Mesenchymal stem cell (in vitro differentiated cells and primary cell): ENCODE measurements at regions not wholly inside any gene's neighbourhood (a gene's known extent, or its start where the extent isn't known, plus 50 kb on each side); places are given as distances from the start of the nearest gene placed in this dataset.

ENCODE experiments used
- DNase-seq: peaks from one replicate; pipeline ENCODE4 v3.0.0-alpha.2; 2013
- H2AFZ ChIP-seq: one replicate; pipeline ENCODE4 v1.6.1; 2013; ENCODE audit warnings: low read depth, mild to moderate bottlenecking, control low read depth, inconsistent platforms, low read length, moderate library complexity
- H2AK5ac ChIP-seq: 2 replicates; pipeline ENCODE4 v1.6.1; 2013; ENCODE audit warnings: low read length, moderate library complexity, mild to moderate bottlenecking, inconsistent platforms; ENCODE audit not compliant: severe bottlenecking
- H2BK120ac ChIP-seq: one replicate; pipeline ENCODE4 v1.6.1; 2013; ENCODE audit warnings: low read depth, mild to moderate bottlenecking, inconsistent platforms, low read length, moderate library complexity
- H2BK12ac ChIP-seq, 2 experiments: one replicate each; pipeline ENCODE4 v1.6.1; 2013; ENCODE audit warnings: inconsistent platforms in 2 of 2, low read length in 2 of 2, mild to moderate bottlenecking in 2 of 2, moderate library complexity in 2 of 2, control low read depth in 1 of 2
- H2BK15ac ChIP-seq: one replicate; pipeline ENCODE4 v1.6.1; 2013; ENCODE audit warnings: mild to moderate bottlenecking, low read depth, inconsistent platforms; ENCODE audit not compliant: poor library complexity, severe bottlenecking
- H2BK5ac ChIP-seq: 2 replicates; pipeline ENCODE4 v1.6.1; 2013; ENCODE audit warnings: low read depth, mild to moderate bottlenecking, low read length, control low read depth, inconsistent platforms; ENCODE audit not compliant: poor library complexity, severe bottlenecking
- H3K14ac ChIP-seq, 2 experiments: one replicate each; pipeline ENCODE4 v1.6.1; 2013; ENCODE audit warnings: inconsistent platforms in 2 of 2, low read length in 2 of 2, control low read depth in 1 of 2, mild to moderate bottlenecking in 1 of 2, moderate library complexity in 1 of 2
- H3K18ac ChIP-seq, 2 experiments: one replicate each; pipeline ENCODE4 v1.6.1; 2013; ENCODE audit warnings: inconsistent platforms in 2 of 2, low read length in 2 of 2, control low read depth in 1 of 2, low read depth in 1 of 2, mild to moderate bottlenecking in 1 of 2
- H3K23ac ChIP-seq, 2 experiments: one replicate each; pipeline ENCODE4 v1.6.1; 2013; ENCODE audit warnings: inconsistent platforms in 2 of 2, low read length in 2 of 2, mild to moderate bottlenecking in 2 of 2, moderate library complexity in 2 of 2, control low read depth in 1 of 2
- H3K27ac ChIP-seq: 2 replicates; pipeline ENCODE4 v1.5.1; 2013; ENCODE audit warnings: mild to moderate bottlenecking, moderate library complexity, low read length, control low read depth, inconsistent platforms; ENCODE audit not compliant: poor library complexity, severe bottlenecking
- H3K27me3 ChIP-seq, 2 experiments: 2 replicates each; pipeline versions ENCODE4 v1.6.1 to v1.7.0; 2013; ENCODE audit warnings: low read length in 2 of 2, mild to moderate bottlenecking in 2 of 2, moderate library complexity in 2 of 2, control low read depth in 1 of 2, inconsistent platforms in 1 of 2; ENCODE audit not compliant: control insufficient read depth in 1 of 2, insufficient read depth in 1 of 2
- H3K36me3 ChIP-seq, 2 experiments: 2 replicates each; pipeline versions ENCODE4 v1.6.1 to v1.7.0; 2013; ENCODE audit warnings: low read length in 2 of 2, control low read depth in 1 of 2, inconsistent platforms in 1 of 2, low read depth in 1 of 2, mild to moderate bottlenecking in 1 of 2; ENCODE audit not compliant: insufficient read depth in 2 of 2, control insufficient read depth in 1 of 2
- H3K4ac ChIP-seq, 2 experiments: one replicate each; pipeline ENCODE4 v1.6.1; 2013; ENCODE audit warnings: inconsistent platforms in 2 of 2, low read length in 2 of 2, mild to moderate bottlenecking in 2 of 2, moderate library complexity in 2 of 2, control low read depth in 1 of 2, low read depth in 1 of 2
- H3K4me1 ChIP-seq: 2 replicates; pipeline ENCODE4 v1.6.1; 2013; ENCODE audit warnings: low read depth, low read length, control low read depth; ENCODE audit not compliant: control insufficient read depth, insufficient read depth
- H3K4me2 ChIP-seq: 2 replicates; pipeline ENCODE4 v1.6.1; 2013; ENCODE audit warnings: low read length, mild to moderate bottlenecking, inconsistent platforms; ENCODE audit not compliant: poor library complexity, severe bottlenecking
- H3K4me3 ChIP-seq, 2 experiments: 2 replicates each; pipeline versions ENCODE4 v1.5.1 to v1.7.0; 2013; ENCODE audit warnings: low read length in 2 of 2, mild to moderate bottlenecking in 2 of 2, control low read depth in 1 of 2, low read depth in 1 of 2; ENCODE audit not compliant: insufficient read depth in 1 of 2
- H3K79me1 ChIP-seq: replicated peaks from 2 replicates; pipeline ENCODE4 v1.6.1; 2013; ENCODE audit warnings: mild to moderate bottlenecking, control low read depth, low read length, inconsistent platforms; ENCODE audit not compliant: poor library complexity, severe bottlenecking
- H3K9ac ChIP-seq: 2 replicates; pipeline ENCODE4 v1.7.0; 2013; ENCODE audit warnings: mild to moderate bottlenecking, low read length, moderate library complexity
- H3K9me3 ChIP-seq: 2 replicates; pipeline ENCODE4 v1.7.0; 2013; ENCODE audit warnings: mild to moderate bottlenecking, low read length; ENCODE audit not compliant: control insufficient read depth
- H4K8ac ChIP-seq: one replicate; pipeline ENCODE4 v1.6.1; 2013; ENCODE audit warnings: inconsistent platforms, mild to moderate bottlenecking, low read length, moderate library complexity
- H4K91ac ChIP-seq: one replicate; pipeline ENCODE4 v1.6.1; 2013; ENCODE audit warnings: mild to moderate bottlenecking, low read length, inconsistent platforms
- WGBS: methylation state at CpG from one replicate; pipeline ENCODE4 v1.1.7; 2013; ENCODE audit warnings: mixed read lengths; 5-methylcytosine and 5-hydroxymethylcytosine counted together

- H3K27ac ChIP-seq: no peak overlapping the region
- no CpG with 5 or more reads among the region's 1 CpG for WGBS
Measured at GRCh38 chrX:141415889-141416288, 168.6 kb downstream of the SPANXA1 start.

GRCh38 chrX:141405853-141406492 is 163.7 kb upstream of the SPANXC start:
- no peaks in the 10 kb centered on the region for H3K36me3 ChIP-seq
- H3K9me3 ChIP-seq: no peaks in the 10 kb centered on the region
- H3K23ac ChIP-seq: no peak overlapping the region
- H3K9ac ChIP-seq: peak overlapping the region; percentile 40
- H3K79me1 ChIP-seq: no peaks in the 10 kb centered on the region
- peak overlapping the region; percentile 22 for H3K4me2 ChIP-seq
- no peaks in the 10 kb centered on the region for H3K4me1 ChIP-seq
- H2BK15ac ChIP-seq: no peak overlapping the region
- H4K91ac ChIP-seq: no peak overlapping the region
- no CpG with 5 or more reads among the region's 2 CpGs for WGBS
- H3K18ac ChIP-seq: no peak overlapping the region
- H4K8ac ChIP-seq: no peak overlapping the region
- no peak overlapping the region for H3K14ac ChIP-seq
- no peak overlapping the region for H2AK5ac ChIP-seq
- H3K4ac ChIP-seq: no peak overlapping the region
- H2AFZ ChIP-seq: no peak overlapping the region
- H2BK12ac ChIP-seq: no peak overlapping the region
- no peak overlapping the region for H2BK120ac ChIP-seq
- H3K27me3 ChIP-seq: no peaks in the 10 kb centered on the region
- H3K4me3 ChIP-seq: peak overlapping the region in 1 of 2 experiments; percentile 47
- H3K27ac ChIP-seq: peak overlapping the region; percentile 61
- H2BK5ac ChIP-seq: no peak overlapping the region
- peak; percentile 68 for DNase-seq

More at GRCh38 chrX:141415889-141416288, 168.6 kb downstream of the SPANXA1 start:
- H4K8ac ChIP-seq: no peak overlapping the region
- H2AFZ ChIP-seq: no peak overlapping the region
- H4K91ac ChIP-seq: no peak overlapping the region
- H3K36me3 ChIP-seq: no peaks in the 10 kb centered on the region
- no peak for DNase-seq
- H3K4me3 ChIP-seq: no peak overlapping the region
- no peak overlapping the region for H2BK5ac ChIP-seq
- H2BK15ac ChIP-seq: no peak overlapping the region
- H3K9me3 ChIP-seq: no peaks in the 10 kb centered on the region
- no peak overlapping the region for H3K9ac ChIP-seq
- H3K4ac ChIP-seq: no peak overlapping the region
- no peaks in the 10 kb centered on the region for H3K4me1 ChIP-seq
- H3K14ac ChIP-seq: no peak overlapping the region
- H3K27me3 ChIP-seq: no peaks in the 10 kb centered on the region
- no peak overlapping the region for H2BK120ac ChIP-seq
- H3K79me1 ChIP-seq: no peaks in the 10 kb centered on the region
- H3K23ac ChIP-seq: no peak overlapping the region
- H2AK5ac ChIP-seq: no peak overlapping the region
- H3K18ac ChIP-seq: no peak overlapping the region
- H2BK12ac ChIP-seq: no peak overlapping the region
- H3K4me2 ChIP-seq: no peak overlapping the region

GRCh38 chrX:141405486-141405852 is 163.2 kb upstream of the SPANXC start:
- H3K27ac ChIP-seq: peak overlapping the region; percentile 38
- H4K8ac ChIP-seq: no peak overlapping the region
- no peak overlapping the region for H2BK12ac ChIP-seq
- H2AK5ac ChIP-seq: no peak overlapping the region
- no peak overlapping the region for H3K4me2 ChIP-seq
- WGBS: no CpG with 5 or more reads among the region's 1 CpG
- H3K4ac ChIP-seq: no peak overlapping the region
- H3K4me3 ChIP-seq: peak overlapping the region in 1 of 2 experiments; percentile 47
- H3K23ac ChIP-seq: no peak overlapping the region
- no peaks in the 10 kb centered on the region for H3K36me3 ChIP-seq
- no peak overlapping the region for H4K91ac ChIP-seq
- no peak overlapping the region for H2BK15ac ChIP-seq
- no peak overlapping the region for H2BK120ac ChIP-seq
- H3K79me1 ChIP-seq: no peaks in the 10 kb centered on the region
- no peaks in the 10 kb centered on the region for H3K27me3 ChIP-seq
- H3K4me1 ChIP-seq: no peaks in the 10 kb centered on the region
- peak overlapping the region; percentile 40 for H3K9ac ChIP-seq
- H2AFZ ChIP-seq: no peak overlapping the region
- H3K14ac ChIP-seq: no peak overlapping the region
- no peaks in the 10 kb centered on the region for H3K9me3 ChIP-seq
- H2BK5ac ChIP-seq: no peak overlapping the region
- no peak overlapping the region for H3K18ac ChIP-seq
- DNase-seq: peak; percentile 17

GRCh38 chrX:141402897-141403610 is 160.7 kb upstream of the SPANXC start:
- Histone ChIP-seq H3K4me1 (no peaks in the 10 kb centered on the region), H3K9ac (no peak overlapping the region), H3K23ac (no peak overlapping the region), H3K27me3 (no peaks in the 10 kb centered on the region), H2BK12ac (no peak overlapping the region), H4K8ac (no peak overlapping the region), H2AFZ (no peak overlapping the region), H3K27ac (no peak overlapping the region), H2BK120ac (no peak overlapping the region), H3K9me3 (peaks cover 3% of the 10 kb centered on the region), H4K91ac (no peak overlapping the region), H3K4me2 (no peak overlapping the region), H3K4me3 (no peak overlapping the region), H3K36me3 (no peaks in the 10 kb centered on the region), H3K18ac (peak overlapping the region in 1 of 2 experiments; percentile 61), H2BK15ac (no peak overlapping the region), H2AK5ac (no peak overlapping the region), H3K4ac (no peak overlapping the region), H3K14ac (no peak overlapping the region), H2BK5ac (no peak overlapping the region), H3K79me1 (no peaks in the 10 kb centered on the region)
- 93% methylated on average over 7 of the region's 7 CpGs for WGBS
- no peak for DNase-seq
